Transverse colon (tissue), 3 donors: ENCODE measurements at regions not wholly inside any gene's neighbourhood (a gene's known extent, or its start where the extent isn't known, plus 50 kb on each side); places are given as distances from the start of the nearest gene placed in this dataset.

Source experiments
- EP300 ChIP-seq: sonication (generic); formaldehyde crosslinking; IDR thresholded peaks from one replicate; pipeline ENCODE4 v1.6.1; 2017; ENCODE audit warnings: antibody characterized with exemption, low read depth
- POLR2A ChIP-seq: fragments of 450-650 bp; IDR thresholded peaks from one replicate; pipeline ENCODE4 v1.6.1; 2016; ENCODE audit warnings: antibody characterized with exemption, mild to moderate bottlenecking, moderate library complexity
- TF ChIP-seq, protein P1 (sequence below), 5 experiments: fragments of 200-600 bp in 3 of 5; fragments of 450-650 bp in 2 of 5; sonication (generic) in 3 of 5; IDR thresholded peaks; 1 replicate in 2 of 5; 2 replicates in 3 of 5; pipeline ENCODE4 v1.5.1; 2016 to 2017; ENCODE audit warnings: antibody characterized with exemption in 5 of 5, inconsistent platforms in 3 of 5, mild to moderate bottlenecking in 2 of 5, moderate library complexity in 1 of 5

DNA sequence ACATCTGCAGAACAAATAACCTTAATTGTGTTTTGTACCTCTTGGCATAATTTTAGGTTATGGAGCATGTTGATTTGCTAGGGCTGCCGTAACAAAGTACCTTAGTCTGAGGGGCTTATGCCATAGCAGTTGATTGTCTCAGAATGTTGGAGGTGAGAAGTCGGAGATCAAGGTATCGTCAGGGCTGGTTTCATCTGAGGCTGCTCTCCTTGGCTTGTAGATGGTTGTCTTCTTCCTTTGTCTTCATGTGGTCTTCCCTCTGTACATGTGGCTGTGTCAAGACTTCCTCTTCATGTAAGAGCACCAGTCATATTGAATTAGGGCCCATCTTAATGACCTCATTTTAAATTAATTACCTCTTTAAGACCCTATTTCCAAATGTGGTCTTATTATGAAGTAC is 64.4 kb upstream of the PTHLH start:
- TF ChIP-seq, protein P1, sequence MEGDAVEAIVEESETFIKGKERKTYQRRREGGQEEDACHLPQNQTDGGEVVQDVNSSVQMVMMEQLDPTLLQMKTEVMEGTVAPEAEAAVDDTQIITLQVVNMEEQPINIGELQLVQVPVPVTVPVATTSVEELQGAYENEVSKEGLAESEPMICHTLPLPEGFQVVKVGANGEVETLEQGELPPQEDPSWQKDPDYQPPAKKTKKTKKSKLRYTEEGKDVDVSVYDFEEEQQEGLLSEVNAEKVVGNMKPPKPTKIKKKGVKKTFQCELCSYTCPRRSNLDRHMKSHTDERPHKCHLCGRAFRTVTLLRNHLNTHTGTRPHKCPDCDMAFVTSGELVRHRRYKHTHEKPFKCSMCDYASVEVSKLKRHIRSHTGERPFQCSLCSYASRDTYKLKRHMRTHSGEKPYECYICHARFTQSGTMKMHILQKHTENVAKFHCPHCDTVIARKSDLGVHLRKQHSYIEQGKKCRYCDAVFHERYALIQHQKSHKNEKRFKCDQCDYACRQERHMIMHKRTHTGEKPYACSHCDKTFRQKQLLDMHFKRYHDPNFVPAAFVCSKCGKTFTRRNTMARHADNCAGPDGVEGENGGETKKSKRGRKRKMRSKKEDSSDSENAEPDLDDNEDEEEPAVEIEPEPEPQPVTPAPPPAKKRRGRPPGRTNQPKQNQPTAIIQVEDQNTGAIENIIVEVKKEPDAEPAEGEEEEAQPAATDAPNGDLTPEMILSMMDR (IDR thresholded peaks at IDR 0.05): no peak
- TF ChIP-seq POLR2A (no peak), EP300 (no peak)
